NCI-H510A treated with DMSO at 0.1 percent for 48 hours (cell line): ENCODE measurements at regions not wholly inside any gene's neighbourhood (a gene's known extent, or its start where the extent isn't known, plus 50 kb on each side); places are given as distances from the start of the nearest gene placed in this dataset.

ENCODE experiments used
- DNase-seq: peaks from one replicate; lab custom pipeline; 2025; lab: John Stamatoyannopoulos, UW

GRCh38 chr3:95939235-95939809, 875.1 kb upstream of the EPHA6 start:
- no peak for DNase-seq

GRCh38 chr3:95965704-95966336, 848.6 kb upstream of the EPHA6 start:
- DNase-seq, result no peak

GRCh38 chr3:95971573-95971972, 842.8 kb upstream of the EPHA6 start:
- no peak for DNase-seq

- no peak for DNase-seq
Observed at GRCh38 chr3:95994338-95994737, 820.1 kb upstream of the EPHA6 start.

GRCh38 chr3:96000966-96001365, 813.4 kb upstream of the EPHA6 start:
- DNase-seq, result no peak

- no peak for DNase-seq
Observed at GRCh38 chr3:96007650-96008195, 806.7 kb upstream of the EPHA6 start.

- DNase-seq, result no peak
Observed at GRCh38 chr3:96012939-96013338, 801.5 kb upstream of the EPHA6 start.

- DNase-seq, result no peak
Observed at GRCh38 chr3:96017556-96017955, 796.8 kb upstream of the EPHA6 start.

- no peak for DNase-seq
Observed at GRCh38 chr3:96022676-96023075, 791.7 kb upstream of the EPHA6 start.

- no peak for DNase-seq
Observed at GRCh38 chr3:96027718-96028117, 786.7 kb upstream of the EPHA6 start.

- no peak for DNase-seq
Observed at GRCh38 chr3:96039632-96040031, 774.8 kb upstream of the EPHA6 start.

GRCh38 chr3:96059301-96059700, 755.1 kb upstream of the EPHA6 start:
- no peak for DNase-seq

- DNase-seq, result no peak
Observed at GRCh38 chr3:96069065-96069464, 745.3 kb upstream of the EPHA6 start.

- no peak for DNase-seq
Observed at GRCh38 chr3:96070678-96071077, 743.7 kb upstream of the EPHA6 start.

GRCh38 chr3:96071097-96071496, 743.3 kb upstream of the EPHA6 start:
- DNase-seq, result no peak

- no peak for DNase-seq
Observed at GRCh38 chr3:96072226-96072625, 742.2 kb upstream of the EPHA6 start.

- DNase-seq, result no peak
Observed at GRCh38 chr3:96083610-96084009, 730.8 kb upstream of the EPHA6 start.

GRCh38 chr3:96086018-96086417, 728.4 kb upstream of the EPHA6 start:
- no peak for DNase-seq

GRCh38 chr3:96101006-96101560, 713.3 kb upstream of the EPHA6 start:
- no peak for DNase-seq

- DNase-seq, result no peak
Observed at GRCh38 chr3:96106701-96107100, 707.7 kb upstream of the EPHA6 start.
